B cell (primary cell): ENCODE measurements at regions not wholly inside any gene's neighbourhood (a gene's known extent, or its start where the extent isn't known, plus 50 kb on each side); places are given as distances from the start of the nearest gene placed in this dataset.

Experiments used
- ATAC-seq: fragments of 200-7000 bp; cut with Tn5 transposase; one replicate; pipeline ENCODE4 v1.10.0; 2021; ENCODE audit warnings: low read depth, mild to moderate bottlenecking, moderate number of reproducible peaks, moderate library complexity
- CTCF ChIA-PET: fragments of 350-600 bp; sonication (Branson Sonifier 250); formaldehyde crosslinking; loops from one replicate; lab custom pipeline; 2021; ENCODE audit warnings: antibody characterized with exemption, inconsistent platforms; lab: Charles Lee
- POLR2A ChIA-PET: fragments of 350-600 bp; sonication (Branson Sonifier 250); formaldehyde crosslinking; loops from one replicate; lab custom pipeline; 2021; ENCODE audit warnings: antibody characterized with exemption; lab: Charles Lee
- DNase-seq: peaks from one replicate; pipeline ENCODE4 v3.0.0; 2013
- H2AFZ ChIP-seq: 2 replicates; pipeline ENCODE4 v1.6.1; 2012; ENCODE audit warnings: mild to moderate bottlenecking, low read depth, low read length; ENCODE audit not compliant: insufficient read depth, poor library complexity, severe bottlenecking
- H3K27ac ChIP-seq, 2 donors: 1 replicate in 1 of 2; 2 replicates in 1 of 2; pipeline ENCODE4 v1.5.1; 2012 to 2013; ENCODE audit warnings: low read length in 2 of 2, mild to moderate bottlenecking in 2 of 2, moderate library complexity in 1 of 2
- H3K27me3 ChIP-seq, 4 experiments: fragments of 200-600 bp in 1 of 4; sonication (generic) in 1 of 4; replicated peaks in 1 of 4; 1 replicate in 2 of 4; 2 replicates in 2 of 4; pipeline versions ENCODE4 v1.6.1 to v1.7.0; 2013 to 2016; ENCODE audit warnings: low read length in 3 of 4, mild to moderate bottlenecking in 2 of 4, mixed read lengths in 1 of 4, moderate library complexity in 1 of 4; ENCODE audit not compliant: insufficient read depth in 4 of 4, control insufficient read depth in 3 of 4; ENCODE audit errors: control extremely low read depth in 1 of 4
- H3K36me3 ChIP-seq, 2 experiments: replicated peaks in 1 of 2; 1 replicate in 1 of 2; 2 replicates in 1 of 2; pipeline versions ENCODE4 v1.6.1 to v1.7.1; 2013; ENCODE audit warnings: low read length in 1 of 2; ENCODE audit not compliant: insufficient read depth in 2 of 2, control insufficient read depth in 1 of 2; ENCODE audit errors: control extremely low read depth in 1 of 2, extremely low read depth in 1 of 2
- H3K4me1 ChIP-seq, 2 donors: fragments of 200-600 bp in 1 of 2; sonication (generic) in 1 of 2; 1 replicate in 1 of 2; 2 replicates in 1 of 2; pipeline versions ENCODE4 v1.5.1 to v1.6.1; 2013 to 2017; ENCODE audit warnings: low read length in 2 of 2; ENCODE audit not compliant: control insufficient read depth in 2 of 2, insufficient read depth in 2 of 2
- H3K4me2 ChIP-seq: replicated peaks from 2 replicates; pipeline ENCODE3; 2012; ENCODE audit warnings: mild to moderate bottlenecking, low read depth, low read length; ENCODE audit not compliant: poor library complexity, severe bottlenecking
- H3K4me3 ChIP-seq, 5 experiments: fragments of 200-600 bp in 1 of 5; sonication (generic) in 1 of 5; 1 replicate in 3 of 5; 2 replicates in 2 of 5; pipeline versions ENCODE4 v1.5.1 to v1.7.0; 2011 to 2016; ENCODE audit warnings: low read length in 4 of 5, mild to moderate bottlenecking in 4 of 5, low read depth in 2 of 5, control low read depth in 1 of 5, moderate library complexity in 1 of 5; ENCODE audit not compliant: insufficient read depth in 1 of 5; ENCODE audit errors: control extremely low read depth in 1 of 5, extremely low read depth in 1 of 5
- H3K79me2 ChIP-seq: fragments of 200-600 bp; sonication (generic); one replicate; pipeline ENCODE4 v1.6.0; 2016; ENCODE audit warnings: low read length; ENCODE audit not compliant: control insufficient read depth, insufficient read depth
- H3K9ac ChIP-seq: fragments of 200-600 bp; sonication (generic); 2 replicates; pipeline ENCODE4 v1.6.1; 2017; ENCODE audit warnings: mild to moderate bottlenecking, low read length, moderate library complexity
- H3K9me3 ChIP-seq, 3 donors: one replicate each; pipeline versions ENCODE4 v1.6.1 to v1.7.1; 2013; ENCODE audit warnings: low read length in 2 of 3; ENCODE audit not compliant: control insufficient read depth in 2 of 3, insufficient read depth in 1 of 3; ENCODE audit errors: control extremely low read depth in 1 of 3
- H4K20me1 ChIP-seq: 2 replicates; pipeline ENCODE4 v1.6.0; 2012; ENCODE audit warnings: mild to moderate bottlenecking, low read length; ENCODE audit not compliant: insufficient read depth, control insufficient read depth, poor library complexity, severe bottlenecking
- H3K27ac Mint-ChIP-seq: one replicate; pipeline ENCODE4 v1.8.0; 2021; ENCODE audit warnings: mixed read lengths
- H3K27me3 Mint-ChIP-seq: one replicate; pipeline ENCODE4 v1.8.0; 2021; ENCODE audit warnings: mixed read lengths
- H3K4me1 Mint-ChIP-seq: one replicate; pipeline ENCODE4 v1.8.0; 2021; ENCODE audit warnings: mixed read lengths
- H3K4me3 Mint-ChIP-seq: one replicate; pipeline ENCODE4 v1.8.0; 2021; ENCODE audit warnings: mixed read lengths
- H3K9me3 Mint-ChIP-seq: one replicate; pipeline ENCODE4 v1.8.0; 2022; ENCODE audit warnings: mixed read lengths; ENCODE audit not compliant: insufficient read depth
- EZH2 ChIP-seq: IDR thresholded peaks from 2 replicates; pipeline ENCODE4 v1.6.1; 2012; ENCODE audit warnings: borderline replicate concordance, low read depth, mild to moderate bottlenecking, moderate library complexity, low read length; ENCODE audit not compliant: insufficient read depth, poor library complexity, severe bottlenecking
- WGBS: methylation state at CpG from one replicate; pipeline ENCODE4 v1.1.5; 2013; ENCODE audit warnings: missing lambda C conversion rate; ENCODE audit not compliant: insufficient coverage; 5-methylcytosine and 5-hydroxymethylcytosine counted together
- intact Hi-C: fragments of 100-400 bp; cut with micrococcal nuclease; formaldehyde crosslinking; loops from one replicate; pipeline ENCODE4 v1.10.0; 2022
- TF ChIP-seq, protein P1 (sequence below): fragments of 200-600 bp; IDR thresholded peaks from one replicate; pipeline ENCODE4 v1.8.0; 2022; ENCODE audit warnings: antibody characterized with exemption, mild to moderate bottlenecking

DNA sequence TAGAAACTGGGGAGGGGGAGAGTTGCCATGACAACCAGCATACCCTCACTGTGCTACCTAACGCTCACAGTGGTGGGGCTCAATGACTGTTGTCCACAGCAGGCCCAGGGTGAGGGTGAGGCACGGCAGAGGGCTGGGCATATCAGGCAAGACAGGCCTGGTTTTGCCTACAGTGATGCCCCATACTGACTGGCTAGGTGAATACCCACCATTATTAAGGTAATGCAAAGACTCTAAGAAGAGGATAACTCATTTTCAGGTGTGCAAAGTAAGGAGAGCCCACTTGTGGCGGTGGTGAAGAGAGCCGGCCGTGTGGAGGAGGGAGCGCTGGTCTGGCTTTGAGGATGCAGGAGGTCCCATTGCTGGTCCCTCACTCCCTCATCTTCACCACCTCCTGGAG lies 422.3 kb downstream of the FUT8 start:
- no peak for ATAC-seq
- no peaks in the 10 kb centered on the region for H3K9me3 Mint-ChIP-seq
- Histone ChIP-seq H4K20me1 (no peaks in the 10 kb centered on the region), H3K27me3 (no peaks in the 10 kb centered on the region), H3K36me3 (no peaks in the 10 kb centered on the region), H2AFZ (no peak overlapping the region), H3K9ac (no peak overlapping the region), H3K4me3 (no peak overlapping the region), H3K4me1 (no peaks in the 10 kb centered on the region), H3K79me2 (no peaks in the 10 kb centered on the region), H3K4me2 (no peak overlapping the region), H3K9me3 (no peaks in the 10 kb centered on the region), H3K27ac (no peak overlapping the region)
- no peak overlapping the region for H3K4me3 Mint-ChIP-seq
- H3K4me1 Mint-ChIP-seq, result no peaks in the 10 kb centered on the region
- intact Hi-C loops, result no loop called here
- 100% methylated on average over 2 of the region's 6 CpGs for WGBS
- TF ChIP-seq, protein P1, sequence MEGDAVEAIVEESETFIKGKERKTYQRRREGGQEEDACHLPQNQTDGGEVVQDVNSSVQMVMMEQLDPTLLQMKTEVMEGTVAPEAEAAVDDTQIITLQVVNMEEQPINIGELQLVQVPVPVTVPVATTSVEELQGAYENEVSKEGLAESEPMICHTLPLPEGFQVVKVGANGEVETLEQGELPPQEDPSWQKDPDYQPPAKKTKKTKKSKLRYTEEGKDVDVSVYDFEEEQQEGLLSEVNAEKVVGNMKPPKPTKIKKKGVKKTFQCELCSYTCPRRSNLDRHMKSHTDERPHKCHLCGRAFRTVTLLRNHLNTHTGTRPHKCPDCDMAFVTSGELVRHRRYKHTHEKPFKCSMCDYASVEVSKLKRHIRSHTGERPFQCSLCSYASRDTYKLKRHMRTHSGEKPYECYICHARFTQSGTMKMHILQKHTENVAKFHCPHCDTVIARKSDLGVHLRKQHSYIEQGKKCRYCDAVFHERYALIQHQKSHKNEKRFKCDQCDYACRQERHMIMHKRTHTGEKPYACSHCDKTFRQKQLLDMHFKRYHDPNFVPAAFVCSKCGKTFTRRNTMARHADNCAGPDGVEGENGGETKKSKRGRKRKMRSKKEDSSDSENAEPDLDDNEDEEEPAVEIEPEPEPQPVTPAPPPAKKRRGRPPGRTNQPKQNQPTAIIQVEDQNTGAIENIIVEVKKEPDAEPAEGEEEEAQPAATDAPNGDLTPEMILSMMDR, result no peak
- TF ChIP-seq EZH2, result no peak
- H3K27ac Mint-ChIP-seq, result no peak overlapping the region
- no peak for DNase-seq
- H3K27me3 Mint-ChIP-seq, result peaks cover 12% of the 10 kb centered on the region
- ChIA-PET CTCF (interaction anchor here (1.1 to 2.4 kb wide), 2 partner anchors 11 to 670 kb away, joined by 3 to 10 read pairs; no protein-coding TSS in a partner anchor), POLR2A (no interaction called here)

DNA sequence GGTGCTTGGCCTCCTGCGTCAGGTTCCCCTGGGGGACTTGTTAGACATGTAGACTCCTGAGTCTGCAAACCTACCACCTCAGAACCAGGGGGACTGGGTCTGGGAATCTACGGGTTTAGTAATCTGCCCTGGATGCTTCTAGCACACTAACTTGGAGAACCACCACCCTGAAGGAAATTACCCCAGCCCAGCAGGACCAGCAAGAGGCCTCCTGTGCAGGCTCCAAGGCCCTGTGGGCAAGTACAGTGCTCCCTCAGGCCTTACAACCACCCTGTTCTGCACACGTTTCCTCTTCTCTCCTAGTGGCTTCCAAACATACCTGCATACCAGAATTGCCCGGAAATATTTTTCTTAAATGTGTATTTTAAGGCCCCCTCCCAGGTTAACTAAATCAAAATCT lies 423.0 kb downstream of the FUT8 start:
- no peak overlapping the region for H3K9ac ChIP-seq
- WGBS, result 90% methylated on average over 3 of the region's 4 CpGs
- no peak for DNase-seq
- no peaks in the 10 kb centered on the region for H3K9me3 Mint-ChIP-seq
- H3K4me3 Mint-ChIP-seq, result no peak overlapping the region
- ChIA-PET POLR2A (no interaction called here), CTCF (interaction anchor here (1.1 kb wide), 1 partner anchor 671 kb away, joined by 3 read pairs; no protein-coding TSS in a partner anchor)
- TF ChIP-seq, protein P1, result no peak
- no peak for TF ChIP-seq EZH2
- H3K27me3 ChIP-seq, result no peaks in the 10 kb centered on the region
- no peaks in the 10 kb centered on the region for H3K4me1 Mint-ChIP-seq
- no peak overlapping the region for H2AFZ ChIP-seq
- no peaks in the 10 kb centered on the region for H4K20me1 ChIP-seq
- H3K4me1 ChIP-seq, result no peaks in the 10 kb centered on the region
- no peak overlapping the region for H3K27ac Mint-ChIP-seq
- no peaks in the 10 kb centered on the region for H3K9me3 ChIP-seq
- no peaks in the 10 kb centered on the region for H3K79me2 ChIP-seq
- intact Hi-C loops, result no loop called here
- H3K36me3 ChIP-seq, result no peaks in the 10 kb centered on the region
- H3K4me3 ChIP-seq, result no peak overlapping the region
- no peak overlapping the region for H3K27ac ChIP-seq
- ATAC-seq, result no peak
- H3K27me3 Mint-ChIP-seq, result peaks cover 9% of the 10 kb centered on the region
- H3K4me2 ChIP-seq, result no peak overlapping the region
